ENCODE measurements at regions not wholly inside any gene's neighbourhood (a gene's known extent, or its start where the extent isn't known, plus 50 kb on each side); places are given as distances from the start of the nearest gene placed in this dataset.
"Not testable (repeated sequence)": the region's sequence is repeated elsewhere in the genome, so short reads cannot be mapped to it uniquely, and the experiment has no call there.

GRCh38 chr5:126023994-126024441 is 399.2 kb upstream of the GRAMD2B start:
- DNase-seq, result peak; percentile 77

GRCh38 chr5:126027149-126027548 is 396.1 kb upstream of the GRAMD2B start:
- no peak for DNase-seq

GRCh38 chr5:126027652-126028051 is 395.6 kb upstream of the GRAMD2B start:
- no peak for DNase-seq

GRCh38 chr5:126028336-126028735 is 394.9 kb upstream of the GRAMD2B start:
- DNase-seq, result no peak

GRCh38 chr5:126029282-126029681 is 393.9 kb upstream of the GRAMD2B start:
- DNase-seq, result not testable (repeated sequence)

GRCh38 chr5:126030698-126031097 is 392.5 kb upstream of the GRAMD2B start:
- no peak for DNase-seq

- peak; percentile 88 for DNase-seq
Measured at GRCh38 chr5:126031989-126032716, 391.1 kb upstream of the GRAMD2B start.

GRCh38 chr5:126043688-126044087 is 379.5 kb upstream of the GRAMD2B start:
- DNase-seq, result no peak

GRCh38 chr5:126044111-126044668 is 379.0 kb upstream of the GRAMD2B start:
- peak; percentile 70 for DNase-seq

- DNase-seq, result no peak
Measured at GRCh38 chr5:126044931-126045565, 378.2 kb upstream of the GRAMD2B start.

- DNase-seq, result no peak
Measured at GRCh38 chr5:126046318-126046717, 376.9 kb upstream of the GRAMD2B start.

GRCh38 chr5:126046846-126047571 is 376.2 kb upstream of the GRAMD2B start:
- no peak for DNase-seq

- no peak for DNase-seq
Measured at GRCh38 chr5:126052120-126052519, 371.1 kb upstream of the GRAMD2B start.

- DNase-seq, result no peak
Measured at GRCh38 chr5:126052791-126053190, 370.4 kb upstream of the GRAMD2B start.

- no peak for DNase-seq
Measured at GRCh38 chr5:126053630-126054029, 369.6 kb upstream of the GRAMD2B start.

- no peak for DNase-seq
Measured at GRCh38 chr5:126054577-126055347, 368.4 kb upstream of the GRAMD2B start.

- DNase-seq, result no peak
Measured at GRCh38 chr5:126055348-126055729, 367.9 kb upstream of the GRAMD2B start.

GRCh38 chr5:126056352-126056751 is 366.9 kb upstream of the GRAMD2B start:
- DNase-seq, result no peak

- DNase-seq, result no peak
Measured at GRCh38 chr5:126056851-126057622, 366.2 kb upstream of the GRAMD2B start.

- not testable (repeated sequence) for DNase-seq
Measured at GRCh38 chr5:126058392-126058791, 364.8 kb upstream of the GRAMD2B start.

- peak; percentile 4 for DNase-seq
Measured at GRCh38 chr5:126062398-126063221, 360.6 kb upstream of the GRAMD2B start.
